Prostate gland (tissue), 2 donors: ENCODE measurements at regions not wholly inside any gene's neighbourhood (a gene's known extent, or its start where the extent isn't known, plus 50 kb on each side); places are given as distances from the start of the nearest gene placed in this dataset.

Source experiments
- DNase-seq: peaks from one replicate; pipeline ENCODE4 v3.0.0-alpha.2; 2019; ENCODE audit warnings: low spot score
- H3K27ac ChIP-seq, 2 donors: fragments of 200-600 bp; sonication (generic); 2 replicates each; pipeline ENCODE4 v1.5.1; 2017 to 2019
- H3K27me3 ChIP-seq: fragments of 200-600 bp; sonication (generic); replicated peaks from 2 replicates; pipeline ENCODE4 v1.5.1; 2019; ENCODE audit not compliant: insufficient read depth
- H3K36me3 ChIP-seq, 2 donors: fragments of 200-600 bp; sonication (generic); 1 replicate in 1 of 2; 2 replicates in 1 of 2; pipeline versions ENCODE4 v1.5.1 to v1.8.1; 2017 to 2019
- H3K4me1 ChIP-seq: fragments of 200-600 bp; sonication (generic); replicated peaks from 2 replicates; pipeline ENCODE4 v1.5.1; 2019
- H3K4me3 ChIP-seq, 2 donors: fragments of 200-600 bp; sonication (generic); 2 replicates each; pipeline ENCODE4 v1.5.1; 2017 to 2019
- H3K9me3 ChIP-seq: fragments of 200-600 bp; sonication (generic); 2 replicates; pipeline ENCODE4 v1.5.1; 2017
- CTCF ChIP-seq, 4 experiments: fragments of 200-600 bp in 2 of 4; fragments of 450-650 bp in 2 of 4; sonication (generic) in 2 of 4; IDR thresholded peaks; 1 replicate in 3 of 4; 2 replicates in 1 of 4; pipeline ENCODE4 v1.5.1; 2016 to 2019; ENCODE audit warnings: antibody characterized with exemption in 4 of 4, mild to moderate bottlenecking in 2 of 4, moderate library complexity in 2 of 4
- POLR2A ChIP-seq: fragments of 450-650 bp; IDR thresholded peaks from one replicate; pipeline ENCODE4 v1.6.1; 2016; ENCODE audit warnings: antibody characterized with exemption, mild to moderate bottlenecking
- POLR2AphosphoS5 ChIP-seq: sonication (generic); formaldehyde crosslinking; IDR thresholded peaks from one replicate; pipeline ENCODE4 v1.6.1; 2017; ENCODE audit warnings: antibody characterized with exemption
- WGBS: methylation state at CpG from one replicate; pipeline ENCODE4 v1.1.5; 2018; 5-methylcytosine and 5-hydroxymethylcytosine counted together
- intact Hi-C: fragments of 100-400 bp; cut with DNase I; formaldehyde crosslinking; loops from one replicate; pipeline ENCODE4 v1.14.2; 2022

- WGBS: 57% methylated on average over 8 of the region's 9 CpGs
- TF ChIP-seq POLR2A (no peak), POLR2AphosphoS5 (no peak), CTCF (IDR thresholded peaks at IDR 0.05) (no peak)
- Histone ChIP-seq H3K4me1 (no peaks in the 10 kb centered on the region), H3K27me3 (peaks cover 15% of the 10 kb centered on the region), H3K9me3 (no peaks in the 10 kb centered on the region), H3K36me3 (no peaks in the 10 kb centered on the region), H3K4me3 (no peak overlapping the region), H3K27ac (no peak overlapping the region)
- DNase-seq: no peak
- intact Hi-C loops: no loop called here
These were observed 781.6 kb downstream of the BRD1 start for GRCh38 chr22:49046000-49046545.

- intact Hi-C loops: no loop called here
- no peak for DNase-seq
- H3K27ac ChIP-seq: no peak overlapping the region
- TF ChIP-seq POLR2AphosphoS5: no peak
- TF ChIP-seq POLR2A: no peak
- TF ChIP-seq CTCF (IDR thresholded peaks at IDR 0.05): no peak
- H3K36me3 ChIP-seq: no peaks in the 10 kb centered on the region
- H3K9me3 ChIP-seq: no peaks in the 10 kb centered on the region
- no peak overlapping the region for H3K4me3 ChIP-seq
- WGBS: 70% methylated on average over 12 of the region's 12 CpGs
- peaks cover 15% of the 10 kb centered on the region for H3K27me3 ChIP-seq
- H3K4me1 ChIP-seq: no peaks in the 10 kb centered on the region
These were observed 782.4 kb downstream of the BRD1 start for GRCh38 chr22:49045276-49045675.

GRCh38 chr22:49044776-49045175 is 782.9 kb downstream of the BRD1 start:
- no peak for DNase-seq
- Histone ChIP-seq H3K4me3 (no peak overlapping the region), H3K27me3 (peaks cover 15% of the 10 kb centered on the region), H3K27ac (no peak overlapping the region), H3K9me3 (no peaks in the 10 kb centered on the region), H3K4me1 (no peaks in the 10 kb centered on the region), H3K36me3 (no peaks in the 10 kb centered on the region)
- WGBS: 77% methylated on average over 11 of the region's 12 CpGs
- TF ChIP-seq CTCF (IDR thresholded peaks at IDR 0.05) (no peak), POLR2A (no peak), POLR2AphosphoS5 (no peak)
- intact Hi-C loops: no loop called here

- Histone ChIP-seq H3K36me3 (no peaks in the 10 kb centered on the region), H3K4me3 (no peak overlapping the region), H3K9me3 (no peaks in the 10 kb centered on the region), H3K4me1 (no peaks in the 10 kb centered on the region), H3K27ac (no peak overlapping the region), H3K27me3 (peaks cover 12% of the 10 kb centered on the region)
- DNase-seq: no peak
- intact Hi-C loops: no loop called here
- 66% methylated on average over 16 of the region's 16 CpGs for WGBS
- no peak for TF ChIP-seq POLR2AphosphoS5
- no peak for TF ChIP-seq CTCF (IDR thresholded peaks at IDR 0.05)
- TF ChIP-seq POLR2A: no peak
These were observed 783.6 kb downstream of the BRD1 start for GRCh38 chr22:49044091-49044490.
